ENCODE measurements at regions not wholly inside any gene's neighbourhood (a gene's known extent, or its start where the extent isn't known, plus 50 kb on each side); places are given as distances from the start of the nearest gene placed in this dataset.

DNA sequence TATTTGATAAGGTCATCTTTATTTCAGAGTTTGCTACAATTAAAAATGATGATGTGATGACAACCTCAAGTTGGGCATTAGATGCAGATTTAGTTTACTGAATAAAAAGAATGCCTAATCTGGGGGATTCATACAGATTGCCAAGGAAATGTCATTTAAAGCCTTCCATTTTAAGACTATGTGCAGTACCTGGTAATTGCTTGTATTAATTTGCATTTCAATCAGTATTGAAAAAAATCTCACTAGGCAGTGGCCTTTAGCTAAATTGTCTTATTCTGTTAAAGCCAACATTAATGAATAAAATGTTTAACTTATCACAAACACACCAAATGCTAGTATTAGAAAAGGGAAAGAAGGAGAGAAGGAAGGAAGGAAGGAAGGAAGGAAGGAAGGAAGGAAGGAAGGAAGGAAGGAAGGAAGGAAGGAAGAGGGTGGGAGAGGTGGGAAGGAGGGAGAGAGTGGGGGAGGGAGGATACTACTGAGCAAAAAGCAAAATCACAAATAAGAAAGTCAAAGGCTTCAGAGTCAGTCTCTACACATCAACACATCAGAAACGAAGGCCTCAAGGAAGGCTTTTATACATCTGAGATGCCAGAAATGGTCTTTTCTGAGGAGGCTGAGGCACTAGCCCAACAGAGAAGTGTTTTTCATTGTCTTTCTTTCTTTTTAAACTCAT lies 271.1 kb upstream of the CLEC14A start:
- H3K4me1 ChIP-seq (ENCODE audit: control insufficient read depth, insufficient read depth, low read length), result no peaks in the 10 kb centered on the region
- no peaks in the 10 kb centered on the region for H3K79me1 ChIP-seq (ENCODE audit: low read depth in 1 of 2, low read length in 2 of 2)
- H3K9me1 ChIP-seq (ENCODE audit: insufficient read depth, low read length), result no peaks in the 10 kb centered on the region
- no peak overlapping the region for H3K4me2 ChIP-seq (ENCODE audit: low read depth, low read length)
- no peak overlapping the region for H4K8ac ChIP-seq (ENCODE audit: low read depth in 2 of 2, low read length in 2 of 2)
- no peak overlapping the region for H2AK5ac ChIP-seq (ENCODE audit: low read depth, low read length)
- dilution Hi-C loops (cut with HindIII; ENCODE audit: low sequenced_read_pairs, unreplicated experiment), result no loop called here
- no TSS peak for BruUV-seq (replicated peaks)
- no CpG with 5 or more reads among the region's 1 CpG for WGBS, 2 experiments (ENCODE audit: extremely low coverage in 2 of 2, insufficient read length in 1 of 2)
- no peak overlapping the region for H3K23ac ChIP-seq (ENCODE audit: low read depth, low read length)
- H4K20me1 ChIP-seq (ENCODE audit: insufficient read depth, low read length), result no peaks in the 10 kb centered on the region
- no peak overlapping the region for H3K4me3 ChIP-seq (ENCODE audit: insufficient read depth, low read depth, low read length)
- CTCF ChIA-PET, result interaction anchor here (0.7 kb wide), 2 partner anchors 151 to 1520 kb away, joined by 3 to 5 read pairs; no protein-coding TSS in a partner anchor
- no peaks in the 10 kb centered on the region for H3K9me3 ChIP-seq (ENCODE audit: control insufficient read depth, insufficient read depth, low read length)
- in situ Hi-C loops (cut with MboI; ENCODE audit: low sequenced_read_pairs), result no loop called here
- ATAC-seq (ENCODE audit: low read depth), result no peak
- no peak overlapping the region for H2BK15ac ChIP-seq (ENCODE audit: low read depth, low read length)
- no peak overlapping the region for H3K14ac ChIP-seq (replicated peaks; ENCODE audit: low read depth, low read length)
- DNase-seq, result no peak
- no peak overlapping the region for H2BK120ac ChIP-seq (ENCODE audit: low read depth, low read length)
- no peak overlapping the region for H4K91ac ChIP-seq (ENCODE audit: insufficient read depth, low read depth, low read length)
- no peak overlapping the region for H3K4ac ChIP-seq (ENCODE audit: low read depth, low read length)
- intact Hi-C loops (cut with micrococcal nuclease), result no loop called here
- H3K56ac ChIP-seq (ENCODE audit: extremely low read depth, insufficient read depth, low read length), result no peak overlapping the region
- H2AFZ ChIP-seq (replicated peaks; ENCODE audit: low read length, poor library complexity), result no peak overlapping the region
- H2BK5ac ChIP-seq (ENCODE audit: low read depth, low read length, poor library complexity, severe bottlenecking), result no peak overlapping the region
- no peak overlapping the region for H3K18ac ChIP-seq (ENCODE audit: low read depth, low read length)
- no peak overlapping the region for H4K5ac ChIP-seq (ENCODE audit: low read depth, low read length)
- POLR2A ChIA-PET (ENCODE audit: unreplicated experiment), result no interaction called here
- H3K27ac ChIP-seq (ENCODE audit: insufficient read depth, low read length), result no peak overlapping the region
- H3K9ac ChIP-seq (ENCODE audit: low read depth, low read length), result no peak overlapping the region
- no peak overlapping the region for H2AK9ac ChIP-seq (replicated peaks; ENCODE audit: low read depth, low read length, poor library complexity)
- H3K27me3 ChIP-seq (ENCODE audit: control insufficient read depth, insufficient read depth, low read length), result no peaks in the 10 kb centered on the region
- TF ChIP-seq FOS (IDR thresholded peaks at IDR 0.05; ENCODE audit: low read depth, low read length), result no peak
- TF ChIP-seq CEBPB (IDR thresholded peaks at IDR 0.05; ENCODE audit: low read depth, low read length), result no peak
- TF ChIP-seq MAZ (IDR thresholded peaks at IDR 0.05; ENCODE audit: borderline replicate concordance, low read depth, low read length), result no peak
- TF ChIP-seq, protein P1, sequence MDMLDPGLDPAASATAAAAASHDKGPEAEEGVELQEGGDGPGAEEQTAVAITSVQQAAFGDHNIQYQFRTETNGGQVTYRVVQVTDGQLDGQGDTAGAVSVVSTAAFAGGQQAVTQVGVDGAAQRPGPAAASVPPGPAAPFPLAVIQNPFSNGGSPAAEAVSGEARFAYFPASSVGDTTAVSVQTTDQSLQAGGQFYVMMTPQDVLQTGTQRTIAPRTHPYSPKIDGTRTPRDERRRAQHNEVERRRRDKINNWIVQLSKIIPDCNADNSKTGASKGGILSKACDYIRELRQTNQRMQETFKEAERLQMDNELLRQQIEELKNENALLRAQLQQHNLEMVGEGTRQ (IDR thresholded peaks at IDR 0.05; ENCODE audit: low read depth, low read length), result no peak
- TF ChIP-seq SMC3 (IDR thresholded peaks at IDR 0.05; ENCODE audit: low read depth, low read length), result no peak
- no peak for TF ChIP-seq ELK1 (IDR thresholded peaks at IDR 0.05; ENCODE audit: borderline replicate concordance, low read depth, low read length)
- no peak for TF ChIP-seq POLR2A (IDR thresholded peaks at IDR 0.05; ENCODE audit: low read depth, low read length)
- TF ChIP-seq RAD21 (IDR thresholded peaks at IDR 0.05; ENCODE audit: low read length), result no peak
- H3K36me3 ChIP-seq (ENCODE audit: control insufficient read depth, insufficient read depth, low read length), result no peaks in the 10 kb centered on the region
- H2BK20ac ChIP-seq (ENCODE audit: low read depth, low read length), result no peak overlapping the region
